Ishikawa (cell line): ENCODE measurements at regions not wholly inside any gene's neighbourhood (a gene's known extent, or its start where the extent isn't known, plus 50 kb on each side); places are given as distances from the start of the nearest gene placed in this dataset.

Experiments used
- CEBPB ChIP-seq: IDR thresholded peaks from 2 replicates; pipeline ENCODE4 v1.6.1; 2012
- CREB1 ChIP-seq: IDR thresholded peaks from 2 replicates; pipeline ENCODE4 v1.6.1; 2012; ENCODE audit warnings: low read depth
- EGR1 ChIP-seq: IDR thresholded peaks from 2 replicates; pipeline ENCODE4 v1.6.1; 2012
- EP300 ChIP-seq: IDR thresholded peaks from 2 replicates; pipeline ENCODE4 v1.6.1; 2012; ENCODE audit warnings: borderline replicate concordance
- FOXM1 ChIP-seq: IDR thresholded peaks from 2 replicates; pipeline ENCODE4 v1.6.1; 2012; ENCODE audit warnings: low read depth, borderline replicate concordance
- NFIC ChIP-seq: IDR thresholded peaks from 2 replicates; pipeline ENCODE4 v1.6.1; 2012
- RAD21 ChIP-seq: IDR thresholded peaks from 2 replicates; pipeline ENCODE4 v1.6.1; 2012; ENCODE audit warnings: low read depth
- TAF1 ChIP-seq: IDR thresholded peaks from 2 replicates; pipeline ENCODE4 v1.6.1; 2012; ENCODE audit warnings: low read depth, mild to moderate bottlenecking
- TEAD4 ChIP-seq: IDR thresholded peaks from 2 replicates; pipeline ENCODE4 v1.6.1; 2012
- YY1 ChIP-seq: IDR thresholded peaks from 2 replicates; pipeline ENCODE4 v1.6.1; 2012; ENCODE audit warnings: low read depth
- ZBTB7A ChIP-seq: IDR thresholded peaks from 2 replicates; pipeline ENCODE4 v1.6.1; 2012; ENCODE audit warnings: low read depth
- TF ChIP-seq, protein P1 (sequence below): IDR thresholded peaks from 2 replicates; pipeline ENCODE4 v1.6.1; 2012
- TF ChIP-seq, protein P2 (sequence below): IDR thresholded peaks from 2 replicates; pipeline ENCODE4 v1.6.1; 2012; ENCODE audit warnings: low read depth, mild to moderate bottlenecking

DNA sequence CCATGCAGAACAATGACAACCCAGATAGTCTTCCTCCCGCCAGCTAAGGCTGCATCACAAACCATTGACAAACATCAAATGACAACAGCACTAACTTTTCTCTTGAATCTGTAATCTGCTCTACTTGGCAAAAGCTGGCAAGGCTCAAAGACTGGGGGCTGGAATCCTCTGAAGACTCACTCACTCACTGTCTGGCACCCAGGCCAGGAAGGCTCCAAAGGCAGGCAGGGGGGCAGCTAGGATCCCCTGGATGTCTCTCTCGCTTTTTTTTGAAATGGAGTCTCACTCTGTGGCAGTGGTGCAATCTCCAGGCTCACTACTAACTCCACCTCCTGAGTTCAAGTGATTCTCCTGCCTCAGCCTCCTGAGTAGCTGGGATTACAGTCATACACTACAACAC lies 159.7 kb upstream of the GPR26 start:
- TF ChIP-seq, protein P1, sequence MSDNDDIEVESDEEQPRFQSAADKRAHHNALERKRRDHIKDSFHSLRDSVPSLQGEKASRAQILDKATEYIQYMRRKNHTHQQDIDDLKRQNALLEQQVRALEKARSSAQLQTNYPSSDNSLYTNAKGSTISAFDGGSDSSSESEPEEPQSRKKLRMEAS = no peak
- TF ChIP-seq TAF1 (no peak), EGR1 (no peak), FOXM1 (no peak), EP300 (no peak), NFIC (no peak), TEAD4 (no peak), CEBPB (no peak), ZBTB7A (no peak), CREB1 (no peak), RAD21 (no peak), YY1 (no peak)
- TF ChIP-seq, protein P2, sequence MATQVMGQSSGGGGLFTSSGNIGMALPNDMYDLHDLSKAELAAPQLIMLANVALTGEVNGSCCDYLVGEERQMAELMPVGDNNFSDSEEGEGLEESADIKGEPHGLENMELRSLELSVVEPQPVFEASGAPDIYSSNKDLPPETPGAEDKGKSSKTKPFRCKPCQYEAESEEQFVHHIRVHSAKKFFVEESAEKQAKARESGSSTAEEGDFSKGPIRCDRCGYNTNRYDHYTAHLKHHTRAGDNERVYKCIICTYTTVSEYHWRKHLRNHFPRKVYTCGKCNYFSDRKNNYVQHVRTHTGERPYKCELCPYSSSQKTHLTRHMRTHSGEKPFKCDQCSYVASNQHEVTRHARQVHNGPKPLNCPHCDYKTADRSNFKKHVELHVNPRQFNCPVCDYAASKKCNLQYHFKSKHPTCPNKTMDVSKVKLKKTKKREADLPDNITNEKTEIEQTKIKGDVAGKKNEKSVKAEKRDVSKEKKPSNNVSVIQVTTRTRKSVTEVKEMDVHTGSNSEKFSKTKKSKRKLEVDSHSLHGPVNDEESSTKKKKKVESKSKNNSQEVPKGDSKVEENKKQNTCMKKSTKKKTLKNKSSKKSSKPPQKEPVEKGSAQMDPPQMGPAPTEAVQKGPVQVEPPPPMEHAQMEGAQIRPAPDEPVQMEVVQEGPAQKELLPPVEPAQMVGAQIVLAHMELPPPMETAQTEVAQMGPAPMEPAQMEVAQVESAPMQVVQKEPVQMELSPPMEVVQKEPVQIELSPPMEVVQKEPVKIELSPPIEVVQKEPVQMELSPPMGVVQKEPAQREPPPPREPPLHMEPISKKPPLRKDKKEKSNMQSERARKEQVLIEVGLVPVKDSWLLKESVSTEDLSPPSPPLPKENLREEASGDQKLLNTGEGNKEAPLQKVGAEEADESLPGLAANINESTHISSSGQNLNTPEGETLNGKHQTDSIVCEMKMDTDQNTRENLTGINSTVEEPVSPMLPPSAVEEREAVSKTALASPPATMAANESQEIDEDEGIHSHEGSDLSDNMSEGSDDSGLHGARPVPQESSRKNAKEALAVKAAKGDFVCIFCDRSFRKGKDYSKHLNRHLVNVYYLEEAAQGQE = no peak
